ENCODE measurements at regions not wholly inside any gene's neighbourhood (a gene's known extent, or its start where the extent isn't known, plus 50 kb on each side); places are given as distances from the start of the nearest gene placed in this dataset.
"Not testable (repeated sequence)": the region's sequence is repeated elsewhere in the genome, so short reads cannot be mapped to it uniquely, and the experiment has no call there.

DNA sequence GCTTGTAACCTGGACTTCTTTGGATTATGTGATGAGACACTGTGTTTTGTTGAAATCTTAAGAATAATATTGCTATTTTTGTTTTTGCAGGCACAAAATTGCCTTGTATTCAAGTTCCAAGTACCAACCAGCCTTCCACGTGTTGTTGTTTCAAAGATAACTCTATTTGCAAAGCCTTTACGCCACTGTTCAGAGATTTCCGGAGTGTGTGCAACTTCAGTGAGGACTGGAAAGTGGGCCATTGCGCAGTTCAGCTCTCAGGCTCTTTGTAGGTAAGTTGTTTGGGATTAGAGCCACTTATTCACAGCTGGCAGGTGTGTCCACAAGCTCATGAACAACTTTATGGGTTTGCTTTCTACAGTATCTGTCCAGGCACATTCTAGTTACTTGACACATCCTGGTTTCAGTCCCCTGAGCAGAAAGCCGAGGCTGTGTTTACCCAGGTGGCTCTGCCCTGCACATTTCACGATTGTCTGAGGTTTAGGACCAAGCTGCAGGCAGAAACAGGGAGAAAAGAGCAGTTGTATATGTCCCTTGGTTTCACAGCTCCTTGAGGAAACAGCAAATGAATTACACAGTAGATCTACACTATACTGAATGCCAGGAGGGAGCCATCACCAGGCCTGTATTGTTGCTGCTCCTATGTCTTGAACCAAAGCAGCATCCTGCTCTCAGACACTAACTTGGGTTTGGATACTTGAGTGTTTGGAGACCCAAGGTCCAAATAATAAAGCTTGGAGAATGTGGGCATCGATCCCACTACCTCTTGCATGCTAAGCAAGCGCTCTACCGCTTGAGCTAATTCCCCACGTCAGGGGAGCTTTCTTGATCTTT lies 136.1 kb upstream of the ZNF322 start:
- H2AFZ ChIP-seq; H3K79me2 ChIP-seq (ENCODE audit: insufficient read depth); H3F3A ChIP-seq (ENCODE audit: insufficient read depth); H3K9ac ChIP-seq; H4K20me1 ChIP-seq (ENCODE audit: insufficient read depth); DNase-seq; in situ Hi-C loops (cut with MboI); H3K36me3 ChIP-seq (ENCODE audit: low read depth); H3K4me2 ChIP-seq (ENCODE audit: unreplicated experiment); H3K27me3 ChIP-seq (replicated peaks; ENCODE audit: insufficient read depth); H3K4me1 ChIP-seq (ENCODE audit: insufficient read depth); H3K27ac ChIP-seq; H3K9me3 ChIP-seq (ENCODE audit: low read depth); H3K9me2 ChIP-seq (ENCODE audit: insufficient read depth); H3K4me3 ChIP-seq: not testable (repeated sequence)
- WGBS, 2 experiments (ENCODE audit: low coverage in 1 of 2, low lambda C conversion rate in 2 of 2, missing lambda C conversion rate in 2 of 2) = no CpG with 5 or more reads among the region's 10 CpGs

DNA sequence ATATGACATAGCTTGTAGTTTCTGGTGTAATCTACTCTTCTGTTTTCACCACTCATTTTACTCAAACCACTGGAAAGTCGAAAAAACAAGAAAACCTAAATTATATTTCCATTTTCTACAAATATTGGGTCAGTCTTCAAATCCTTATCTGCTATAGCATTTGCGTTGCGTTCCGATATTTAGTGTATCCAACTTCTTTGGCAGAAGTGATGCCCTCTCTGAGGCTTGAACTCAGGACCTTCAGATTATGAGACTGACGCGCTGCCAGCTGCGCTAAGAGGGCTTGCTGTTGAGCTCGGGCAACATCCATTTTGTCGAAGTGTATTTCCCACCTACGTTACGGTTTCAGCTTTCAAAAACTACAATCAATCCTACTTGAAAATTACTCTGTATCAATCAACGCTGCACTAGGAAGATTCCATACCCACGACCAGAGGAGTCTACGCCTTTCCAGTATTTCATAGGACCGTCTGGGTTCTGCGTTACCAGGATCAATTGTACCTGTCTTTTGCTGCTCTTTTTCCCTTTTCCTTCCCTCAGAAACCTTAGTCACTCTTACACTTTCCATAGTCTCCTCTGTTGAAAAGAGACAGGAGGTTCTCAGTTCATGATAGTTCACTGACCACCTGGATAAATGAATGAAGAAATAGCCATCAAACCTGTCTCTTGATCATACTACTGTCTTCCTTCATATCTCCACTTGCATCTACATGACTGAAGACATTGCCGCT lies 140.5 kb upstream of the ZNF322 start:
- H3K4me1 ChIP-seq (ENCODE audit: insufficient read depth) = not testable (repeated sequence)

DNA sequence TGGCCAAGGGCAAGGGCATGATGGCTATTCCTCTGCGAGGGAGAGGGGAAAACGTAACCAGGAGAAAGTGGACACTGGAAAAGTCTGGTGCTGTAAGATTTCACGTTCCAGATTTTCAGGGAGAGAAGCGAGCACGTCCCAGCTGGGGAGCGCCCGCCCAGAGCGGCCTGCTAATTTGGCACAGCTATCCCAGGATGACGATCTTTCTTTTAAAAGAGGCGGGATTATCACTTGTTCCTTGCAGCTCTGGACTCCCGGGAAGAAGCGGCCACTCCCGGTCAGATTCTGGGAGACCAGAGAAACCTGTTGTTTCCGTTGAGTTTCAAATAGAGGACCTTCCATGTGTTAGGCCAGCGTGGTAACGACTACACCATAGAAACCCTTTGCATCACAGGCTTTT lies 144.2 kb upstream of the ZNF322 start:
- H3K27ac ChIP-seq; H3K4me2 ChIP-seq (ENCODE audit: unreplicated experiment); H3K9me3 ChIP-seq (ENCODE audit: low read depth); H3K4me1 ChIP-seq (ENCODE audit: insufficient read depth); DNase-seq; H3K9ac ChIP-seq; H2AFZ ChIP-seq; H3K79me2 ChIP-seq (ENCODE audit: insufficient read depth); H3K9me2 ChIP-seq (ENCODE audit: insufficient read depth); H3K4me3 ChIP-seq; H4K20me1 ChIP-seq (ENCODE audit: insufficient read depth); in situ Hi-C loops (cut with MboI); H3F3A ChIP-seq (ENCODE audit: insufficient read depth); H3K27me3 ChIP-seq (replicated peaks; ENCODE audit: insufficient read depth); H3K36me3 ChIP-seq (ENCODE audit: low read depth): not testable (repeated sequence)
- WGBS, 2 experiments (ENCODE audit: low coverage in 1 of 2, low lambda C conversion rate in 2 of 2, missing lambda C conversion rate in 2 of 2) = no CpG with 5 or more reads among the region's 16 CpGs

More for the DNA sequence above, 140.5 kb upstream of the ZNF322 start:
- H3K79me2 ChIP-seq (ENCODE audit: insufficient read depth); H4K20me1 ChIP-seq (ENCODE audit: insufficient read depth); H3K36me3 ChIP-seq (ENCODE audit: low read depth); H3K9ac ChIP-seq; H3K27ac ChIP-seq; H3F3A ChIP-seq (ENCODE audit: insufficient read depth); H3K9me3 ChIP-seq (ENCODE audit: low read depth); H3K27me3 ChIP-seq (replicated peaks; ENCODE audit: insufficient read depth); in situ Hi-C loops (cut with MboI); H2AFZ ChIP-seq; H3K4me2 ChIP-seq (ENCODE audit: unreplicated experiment); H3K4me3 ChIP-seq; H3K9me2 ChIP-seq (ENCODE audit: insufficient read depth); DNase-seq: not testable (repeated sequence)
- WGBS, 2 experiments (ENCODE audit: low coverage in 1 of 2, low lambda C conversion rate in 2 of 2, missing lambda C conversion rate in 2 of 2) = no CpG with 5 or more reads among the region's 17 CpGs

DNA sequence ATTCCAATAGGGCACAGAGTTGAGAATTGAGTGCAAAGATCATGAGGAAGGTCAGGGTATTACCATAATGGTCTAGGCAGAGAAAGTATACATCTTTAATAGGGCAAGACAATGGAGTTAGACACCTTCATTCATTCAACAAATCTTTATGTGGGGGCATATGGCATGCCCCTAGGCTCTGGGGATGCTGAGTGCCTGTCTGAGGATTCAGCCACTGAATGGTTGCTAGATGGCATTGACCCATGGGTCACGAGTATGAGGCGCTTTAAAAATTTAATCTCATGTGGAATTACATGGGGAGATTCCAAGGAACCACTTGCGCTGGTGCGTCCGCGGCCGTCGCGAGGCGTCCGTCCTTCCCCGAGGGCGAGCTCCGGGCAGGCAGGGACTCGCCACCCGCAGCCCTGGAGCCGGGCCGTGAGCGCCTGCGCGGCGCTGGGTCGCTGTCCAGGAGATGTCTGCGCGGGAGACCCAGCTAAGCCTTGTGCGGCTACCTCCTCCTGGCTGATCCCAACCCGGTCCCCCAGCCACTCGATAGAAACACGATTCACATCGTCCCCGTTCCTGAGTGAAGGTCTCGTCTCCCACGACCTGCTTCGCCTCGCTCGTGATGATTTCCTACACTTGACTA lies 152.1 kb upstream of the ZNF322 start:
- H3K4me2 ChIP-seq (ENCODE audit: unreplicated experiment); H3K27me3 ChIP-seq (replicated peaks; ENCODE audit: insufficient read depth); H4K20me1 ChIP-seq (ENCODE audit: insufficient read depth); H3K27ac ChIP-seq; H3K4me1 ChIP-seq (ENCODE audit: insufficient read depth); H2AFZ ChIP-seq; H3K79me2 ChIP-seq (ENCODE audit: insufficient read depth); H3K9me3 ChIP-seq (ENCODE audit: low read depth); H3F3A ChIP-seq (ENCODE audit: insufficient read depth); H3K9ac ChIP-seq; H3K4me3 ChIP-seq; H3K9me2 ChIP-seq (ENCODE audit: insufficient read depth); in situ Hi-C loops (cut with MboI); DNase-seq; H3K36me3 ChIP-seq (ENCODE audit: low read depth): not testable (repeated sequence)
- WGBS, 2 experiments (ENCODE audit: low coverage in 1 of 2, low lambda C conversion rate in 2 of 2, missing lambda C conversion rate in 2 of 2) = no CpG with 5 or more reads among the region's 36 CpGs

DNA sequence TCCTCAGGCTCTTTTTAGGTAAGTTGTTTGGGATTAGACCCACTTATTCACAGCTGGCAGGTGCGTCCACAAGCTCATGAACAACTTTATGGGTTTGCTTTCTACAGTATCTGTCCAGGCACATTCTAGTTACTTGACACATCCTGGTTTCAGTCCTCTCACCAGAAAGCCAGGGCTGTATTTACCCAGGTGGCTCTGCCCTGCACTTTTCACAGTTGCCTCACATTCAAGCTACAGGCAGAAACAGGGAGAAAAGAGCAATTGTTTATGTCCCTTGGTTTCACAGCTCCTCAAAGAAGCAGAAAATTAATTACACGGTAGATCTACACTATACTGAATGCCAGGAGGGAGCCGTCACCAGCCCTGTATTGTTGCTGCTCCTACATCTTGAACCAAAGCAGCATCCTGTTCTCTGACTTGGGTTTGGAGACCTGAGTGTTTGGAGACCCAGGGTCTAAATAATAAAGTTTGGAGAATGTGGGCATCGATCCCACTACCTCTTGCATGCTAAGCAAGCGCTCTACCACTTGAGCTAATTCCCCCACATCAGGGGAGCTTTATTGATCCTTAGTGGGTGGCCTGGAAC lies 159.2 kb upstream of the ZNF322 start:
- H4K20me1 ChIP-seq (ENCODE audit: insufficient read depth); H3K9ac ChIP-seq; H3K4me3 ChIP-seq; DNase-seq; H3K79me2 ChIP-seq (ENCODE audit: insufficient read depth); H3K36me3 ChIP-seq (ENCODE audit: low read depth); H3K27me3 ChIP-seq (replicated peaks; ENCODE audit: insufficient read depth); H3K9me3 ChIP-seq (ENCODE audit: low read depth); H3K4me2 ChIP-seq (ENCODE audit: unreplicated experiment); H3F3A ChIP-seq (ENCODE audit: insufficient read depth); in situ Hi-C loops (cut with MboI); H3K27ac ChIP-seq; H2AFZ ChIP-seq; H3K9me2 ChIP-seq (ENCODE audit: insufficient read depth); H3K4me1 ChIP-seq (ENCODE audit: insufficient read depth): not testable (repeated sequence)
- no CpG with 5 or more reads among the region's 5 CpGs for WGBS, 2 experiments (ENCODE audit: low coverage in 1 of 2, low lambda C conversion rate in 2 of 2, missing lambda C conversion rate in 2 of 2)

DNA sequence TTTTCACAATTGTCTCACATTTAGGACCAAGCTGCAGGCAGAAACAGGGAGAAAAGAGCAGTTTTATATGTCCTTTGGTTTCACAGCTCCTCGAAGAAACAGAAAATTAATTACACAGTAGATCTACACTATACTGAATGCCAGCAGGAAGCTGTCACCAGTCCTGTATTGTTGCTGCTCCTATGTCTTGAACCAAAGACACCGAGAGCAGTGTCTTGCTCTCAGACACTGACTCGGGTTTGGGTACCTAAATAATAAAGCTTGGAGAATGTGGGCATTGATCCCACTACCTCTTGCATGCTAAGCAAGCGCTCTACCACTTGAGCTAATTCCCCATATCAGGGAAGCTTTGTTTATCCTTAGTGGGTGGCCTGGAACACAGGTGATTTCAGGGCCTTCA lies 168.4 kb upstream of the ZNF322 start:
- H3K4me1 ChIP-seq (ENCODE audit: insufficient read depth); H3K36me3 ChIP-seq (ENCODE audit: low read depth); DNase-seq; H3K9ac ChIP-seq; H3K4me2 ChIP-seq (ENCODE audit: unreplicated experiment); H3K27me3 ChIP-seq (replicated peaks; ENCODE audit: insufficient read depth); in situ Hi-C loops (cut with MboI); H3K4me3 ChIP-seq; H2AFZ ChIP-seq; H4K20me1 ChIP-seq (ENCODE audit: insufficient read depth); H3K9me3 ChIP-seq (ENCODE audit: low read depth); H3K27ac ChIP-seq; H3F3A ChIP-seq (ENCODE audit: insufficient read depth); H3K9me2 ChIP-seq (ENCODE audit: insufficient read depth); H3K79me2 ChIP-seq (ENCODE audit: insufficient read depth): not testable (repeated sequence)
- WGBS, 2 experiments (ENCODE audit: low coverage in 1 of 2, low lambda C conversion rate in 2 of 2, missing lambda C conversion rate in 2 of 2) = no CpG with 5 or more reads among the region's 4 CpGs

DNA sequence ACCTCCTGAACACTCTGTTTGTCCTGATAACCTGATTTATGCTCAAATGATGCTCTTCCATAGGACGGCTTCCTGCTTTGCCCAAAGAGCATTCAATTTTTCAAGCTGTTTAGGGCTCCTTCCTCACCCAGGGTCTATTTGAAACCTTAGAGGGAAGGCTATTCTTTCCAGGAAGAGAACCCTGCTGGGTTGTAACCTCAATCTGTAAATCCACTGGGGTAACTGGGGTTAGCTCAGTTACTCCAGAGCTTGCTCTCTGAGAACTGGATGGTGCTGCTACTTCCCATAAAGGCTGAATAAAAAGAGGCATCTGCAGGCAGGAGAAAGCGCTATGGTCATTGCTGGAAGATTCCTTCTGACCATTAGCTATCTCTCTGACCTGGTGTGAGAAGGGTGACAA lies 169.9 kb upstream of the ZNF322 start:
- in situ Hi-C loops (cut with MboI); H3K9ac ChIP-seq; H4K20me1 ChIP-seq (ENCODE audit: insufficient read depth); H3K4me1 ChIP-seq (ENCODE audit: insufficient read depth); H3K27ac ChIP-seq; DNase-seq; H3K9me2 ChIP-seq (ENCODE audit: insufficient read depth); H3K36me3 ChIP-seq (ENCODE audit: low read depth); H3F3A ChIP-seq (ENCODE audit: insufficient read depth); H3K4me3 ChIP-seq; H2AFZ ChIP-seq; H3K9me3 ChIP-seq (ENCODE audit: low read depth); H3K79me2 ChIP-seq (ENCODE audit: insufficient read depth); H3K27me3 ChIP-seq (replicated peaks; ENCODE audit: insufficient read depth); H3K4me2 ChIP-seq (ENCODE audit: unreplicated experiment): not testable (repeated sequence)
- no CpG with 5 or more reads among the region's 2 CpGs for WGBS, 2 experiments (ENCODE audit: low coverage in 1 of 2, low lambda C conversion rate in 2 of 2, missing lambda C conversion rate in 2 of 2)

Data from GM23248 (cell line).